ENCODE measurements at regions not wholly inside any gene's neighbourhood (a gene's known extent, or its start where the extent isn't known, plus 50 kb on each side); places are given as distances from the start of the nearest gene placed in this dataset.

DNA sequence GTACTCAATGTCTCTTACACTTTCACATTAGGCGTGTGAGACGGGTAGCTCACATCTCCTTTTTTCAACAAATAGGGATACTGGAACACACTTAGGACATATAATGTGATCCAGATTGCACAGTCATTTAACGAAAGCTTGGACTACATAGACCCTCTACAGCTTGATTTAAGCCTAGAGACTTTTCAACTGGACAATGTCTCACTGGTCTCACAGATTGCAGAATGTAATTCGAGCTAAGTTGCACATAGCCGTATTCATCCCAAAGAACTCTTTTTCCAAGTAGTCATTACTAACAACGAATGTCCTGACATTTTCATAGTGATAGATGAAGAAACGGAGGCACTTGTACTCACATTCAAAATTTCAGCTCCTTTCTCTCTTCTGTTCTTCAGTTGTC lies 612.1 kb downstream of the ZEB2 start:
- Histone ChIP-seq H3K4me3 (no peak overlapping the region), H3K9me3 (replicated peaks) (no peaks in the 10 kb centered on the region), H3K4me1 (no peaks in the 10 kb centered on the region), H3K27me3 (ENCODE audit: low read depth) (no peaks in the 10 kb centered on the region), H3K36me3 (no peaks in the 10 kb centered on the region), H3K27ac (replicated peaks) (no peak overlapping the region)
- DNase-seq = no peak
- TF ChIP-seq, protein P1, sequence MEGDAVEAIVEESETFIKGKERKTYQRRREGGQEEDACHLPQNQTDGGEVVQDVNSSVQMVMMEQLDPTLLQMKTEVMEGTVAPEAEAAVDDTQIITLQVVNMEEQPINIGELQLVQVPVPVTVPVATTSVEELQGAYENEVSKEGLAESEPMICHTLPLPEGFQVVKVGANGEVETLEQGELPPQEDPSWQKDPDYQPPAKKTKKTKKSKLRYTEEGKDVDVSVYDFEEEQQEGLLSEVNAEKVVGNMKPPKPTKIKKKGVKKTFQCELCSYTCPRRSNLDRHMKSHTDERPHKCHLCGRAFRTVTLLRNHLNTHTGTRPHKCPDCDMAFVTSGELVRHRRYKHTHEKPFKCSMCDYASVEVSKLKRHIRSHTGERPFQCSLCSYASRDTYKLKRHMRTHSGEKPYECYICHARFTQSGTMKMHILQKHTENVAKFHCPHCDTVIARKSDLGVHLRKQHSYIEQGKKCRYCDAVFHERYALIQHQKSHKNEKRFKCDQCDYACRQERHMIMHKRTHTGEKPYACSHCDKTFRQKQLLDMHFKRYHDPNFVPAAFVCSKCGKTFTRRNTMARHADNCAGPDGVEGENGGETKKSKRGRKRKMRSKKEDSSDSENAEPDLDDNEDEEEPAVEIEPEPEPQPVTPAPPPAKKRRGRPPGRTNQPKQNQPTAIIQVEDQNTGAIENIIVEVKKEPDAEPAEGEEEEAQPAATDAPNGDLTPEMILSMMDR (IDR thresholded peaks at IDR 0.05; ENCODE audit: borderline replicate concordance) = no peak
- intact Hi-C loops (cut with micrococcal nuclease) = no loop called here

DNA sequence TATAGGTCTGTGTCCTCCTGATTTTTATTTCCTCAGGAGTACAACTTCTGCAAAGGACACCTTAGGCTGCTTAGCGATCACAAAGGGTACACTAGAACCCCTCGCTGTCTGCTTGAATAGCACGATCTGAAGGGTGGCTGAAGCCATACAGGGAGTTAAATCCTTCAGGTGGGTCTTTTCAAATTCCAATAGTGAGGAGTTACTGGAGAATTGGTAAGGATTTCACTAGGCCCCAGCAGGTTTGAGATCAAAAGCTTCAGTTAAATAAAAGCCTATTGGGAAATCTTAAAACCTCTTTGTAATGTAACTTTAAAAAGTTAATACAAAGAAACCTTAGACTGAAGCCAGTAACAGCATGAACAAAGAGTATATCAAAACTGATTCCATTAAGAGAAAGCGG lies 613.1 kb downstream of the ZEB2 start:
- DNase-seq = no peak
- Histone ChIP-seq H3K9me3 (replicated peaks) (no peaks in the 10 kb centered on the region), H3K27ac (replicated peaks) (no peak overlapping the region), H3K27me3 (ENCODE audit: low read depth) (no peaks in the 10 kb centered on the region), H3K4me1 (no peaks in the 10 kb centered on the region), H3K36me3 (no peaks in the 10 kb centered on the region), H3K4me3 (no peak overlapping the region)
- TF ChIP-seq, protein P1 (IDR thresholded peaks at IDR 0.05; ENCODE audit: borderline replicate concordance) = no peak
- intact Hi-C loops (cut with micrococcal nuclease) = no loop called here

DNA sequence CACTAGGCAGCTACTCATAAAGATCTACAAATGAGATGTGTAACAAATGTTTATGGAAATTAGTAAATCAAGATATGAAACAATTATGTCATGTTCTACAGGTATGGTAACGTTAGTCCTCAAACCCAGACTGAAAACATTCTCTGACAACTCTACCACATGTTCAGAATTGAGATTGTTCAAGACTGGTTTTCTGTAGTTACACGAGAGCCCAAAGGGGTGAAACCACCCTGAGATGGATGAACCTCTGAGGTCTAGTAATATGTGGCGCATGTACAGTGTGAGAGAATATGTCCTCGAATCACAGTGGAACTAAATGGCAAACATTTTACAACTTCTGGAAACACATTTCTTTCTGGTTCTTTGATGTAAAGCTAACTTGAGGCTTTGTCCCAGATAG lies 614.3 kb downstream of the ZEB2 start:
- DNase-seq = no peak
- TF ChIP-seq, protein P1 (IDR thresholded peaks at IDR 0.05; ENCODE audit: borderline replicate concordance) = no peak
- Histone ChIP-seq H3K27me3 (ENCODE audit: low read depth) (no peaks in the 10 kb centered on the region), H3K4me1 (no peaks in the 10 kb centered on the region), H3K27ac (replicated peaks) (no peak overlapping the region), H3K4me3 (no peak overlapping the region), H3K9me3 (replicated peaks) (no peaks in the 10 kb centered on the region), H3K36me3 (no peaks in the 10 kb centered on the region)
- intact Hi-C loops (cut with micrococcal nuclease) = no loop called here

DNA sequence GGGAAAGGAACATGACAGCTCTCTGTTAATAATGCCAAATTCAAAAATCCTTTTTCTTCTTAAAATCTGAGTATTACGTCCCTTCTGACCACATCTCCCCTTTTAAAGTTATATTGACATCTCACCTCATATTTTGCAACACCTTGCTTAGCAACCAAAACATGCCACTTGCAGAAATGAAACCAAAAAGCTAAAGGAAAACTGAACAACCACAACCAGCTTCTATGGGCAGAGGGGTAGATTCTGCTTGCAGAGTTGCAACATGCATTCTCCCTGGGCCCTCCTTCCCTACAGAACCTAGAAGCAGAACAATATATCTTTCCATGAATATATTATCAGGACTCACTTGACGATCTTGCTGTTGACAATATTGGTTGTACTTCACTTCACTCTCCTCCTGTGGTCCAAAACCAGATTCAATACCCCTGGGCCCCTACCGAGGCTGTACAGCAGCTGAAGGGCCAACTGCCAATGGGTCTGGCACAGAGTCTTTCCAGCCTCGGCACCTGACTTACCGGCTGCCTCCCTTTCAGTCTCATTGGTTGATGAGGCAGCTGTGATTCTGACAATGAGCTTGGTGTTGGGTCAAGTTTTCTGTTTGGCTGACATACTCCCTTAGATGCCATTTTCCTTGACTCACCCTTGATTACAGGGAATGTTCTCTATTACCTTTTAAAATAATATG lies 616.6 kb downstream of the ZEB2 start:
- DNase-seq = no peak
- Histone ChIP-seq H3K9me3 (replicated peaks) (no peaks in the 10 kb centered on the region), H3K4me3 (no peak overlapping the region), H3K4me1 (no peaks in the 10 kb centered on the region), H3K27ac (replicated peaks) (no peak overlapping the region), H3K36me3 (no peaks in the 10 kb centered on the region), H3K27me3 (ENCODE audit: low read depth) (no peaks in the 10 kb centered on the region)
- TF ChIP-seq, protein P1 (IDR thresholded peaks at IDR 0.05; ENCODE audit: borderline replicate concordance) = no peak
- intact Hi-C loops (cut with micrococcal nuclease) = no loop called here

DNA sequence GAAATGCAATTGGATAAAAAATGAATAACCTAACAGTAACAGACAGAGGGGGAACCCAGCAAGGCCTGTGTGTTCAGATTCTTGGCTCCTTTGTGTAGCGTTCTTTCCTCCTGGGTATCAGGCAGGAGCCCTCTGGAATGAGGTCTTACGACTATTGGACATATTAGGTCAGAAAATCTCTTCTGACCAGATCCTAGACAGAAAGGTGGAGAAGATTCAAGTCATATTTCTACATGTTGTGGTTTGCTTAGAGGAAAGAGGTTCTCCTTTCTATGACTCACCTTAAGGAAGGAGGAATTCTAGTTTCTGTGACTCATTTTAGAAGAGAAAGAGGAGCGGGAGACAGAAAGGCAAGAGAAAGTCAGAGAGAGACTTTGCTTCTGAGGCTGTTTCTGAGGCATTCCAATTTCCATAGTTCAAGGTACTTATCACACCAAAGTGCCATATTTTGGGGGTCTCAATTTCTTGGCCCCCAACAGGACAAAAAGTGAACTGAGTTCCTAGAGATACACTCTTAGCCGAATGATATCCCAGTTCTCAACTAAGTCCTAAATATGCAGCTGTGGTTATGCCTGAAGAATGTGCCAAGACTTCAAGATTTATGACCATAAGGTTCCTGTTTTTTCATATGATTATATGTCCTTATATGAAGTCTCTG lies 618.6 kb downstream of the ZEB2 start:
- intact Hi-C loops (cut with micrococcal nuclease) = no loop called here

More for the DNA sequence above, 618.6 kb downstream of the ZEB2 start:
- Histone ChIP-seq H3K27me3 (ENCODE audit: low read depth) (no peaks in the 10 kb centered on the region), H3K4me1 (no peaks in the 10 kb centered on the region), H3K9me3 (replicated peaks) (no peaks in the 10 kb centered on the region), H3K4me3 (no peak overlapping the region), H3K36me3 (no peaks in the 10 kb centered on the region), H3K27ac (replicated peaks) (no peak overlapping the region)
- TF ChIP-seq, protein P1 (IDR thresholded peaks at IDR 0.05; ENCODE audit: borderline replicate concordance) = no peak
- no peak for DNase-seq
